Prostate gland (tissue), 2 donors: ENCODE measurements at regions not wholly inside any gene's neighbourhood (a gene's known extent, or its start where the extent isn't known, plus 50 kb on each side); places are given as distances from the start of the nearest gene placed in this dataset.

Experiments
- DNase-seq: peaks from one replicate; pipeline ENCODE4 v3.0.0-alpha.2; 2019; ENCODE audit warnings: low spot score
- H3K27ac ChIP-seq, 2 donors: fragments of 200-600 bp; sonication (generic); 2 replicates each; pipeline ENCODE4 v1.5.1; 2017 to 2019
- H3K27me3 ChIP-seq: fragments of 200-600 bp; sonication (generic); replicated peaks from 2 replicates; pipeline ENCODE4 v1.5.1; 2019; ENCODE audit not compliant: insufficient read depth
- H3K36me3 ChIP-seq, 2 donors: fragments of 200-600 bp; sonication (generic); 1 replicate in 1 of 2; 2 replicates in 1 of 2; pipeline versions ENCODE4 v1.5.1 to v1.8.1; 2017 to 2019
- H3K4me1 ChIP-seq: fragments of 200-600 bp; sonication (generic); replicated peaks from 2 replicates; pipeline ENCODE4 v1.5.1; 2019
- H3K4me3 ChIP-seq, 2 donors: fragments of 200-600 bp; sonication (generic); 2 replicates each; pipeline ENCODE4 v1.5.1; 2017 to 2019
- H3K9me3 ChIP-seq: fragments of 200-600 bp; sonication (generic); 2 replicates; pipeline ENCODE4 v1.5.1; 2017
- CTCF ChIP-seq, 4 experiments: fragments of 200-600 bp in 2 of 4; fragments of 450-650 bp in 2 of 4; sonication (generic) in 2 of 4; IDR thresholded peaks; 1 replicate in 3 of 4; 2 replicates in 1 of 4; pipeline ENCODE4 v1.5.1; 2016 to 2019; ENCODE audit warnings: antibody characterized with exemption in 4 of 4, mild to moderate bottlenecking in 2 of 4, moderate library complexity in 2 of 4
- POLR2A ChIP-seq: fragments of 450-650 bp; IDR thresholded peaks from one replicate; pipeline ENCODE4 v1.6.1; 2016; ENCODE audit warnings: antibody characterized with exemption, mild to moderate bottlenecking
- POLR2AphosphoS5 ChIP-seq: sonication (generic); formaldehyde crosslinking; IDR thresholded peaks from one replicate; pipeline ENCODE4 v1.6.1; 2017; ENCODE audit warnings: antibody characterized with exemption
- WGBS: methylation state at CpG from one replicate; pipeline ENCODE4 v1.1.5; 2018; 5-methylcytosine and 5-hydroxymethylcytosine counted together
- intact Hi-C: fragments of 100-400 bp; cut with DNase I; formaldehyde crosslinking; loops from one replicate; pipeline ENCODE4 v1.14.2; 2022

GRCh38 chr20:39095870-39096269 is 133.7 kb downstream of the DHX35 start:
- Histone ChIP-seq H3K4me3 (no peak overlapping the region), H3K9me3 (no peaks in the 10 kb centered on the region), H3K27ac (no peak overlapping the region), H3K27me3 (no peaks in the 10 kb centered on the region), H3K4me1 (no peaks in the 10 kb centered on the region), H3K36me3 (no peaks in the 10 kb centered on the region)
- 93% methylated on average over 1 of the region's 1 CpG for WGBS
- DNase-seq: no peak
- TF ChIP-seq POLR2A (no peak), POLR2AphosphoS5 (no peak), CTCF (IDR thresholded peaks at IDR 0.05) (no peak)
- intact Hi-C loops: no loop called here

GRCh38 chr20:39094391-39094790 is 132.2 kb downstream of the DHX35 start:
- no peaks in the 10 kb centered on the region for H3K4me1 ChIP-seq
- TF ChIP-seq POLR2AphosphoS5: no peak
- no peak for TF ChIP-seq POLR2A
- no peak for TF ChIP-seq CTCF (IDR thresholded peaks at IDR 0.05)
- WGBS: 89% methylated on average over 1 of the region's 1 CpG
- H3K36me3 ChIP-seq: no peaks in the 10 kb centered on the region
- H3K4me3 ChIP-seq: no peak overlapping the region
- intact Hi-C loops: no loop called here
- no peaks in the 10 kb centered on the region for H3K9me3 ChIP-seq
- H3K27me3 ChIP-seq: no peaks in the 10 kb centered on the region
- H3K27ac ChIP-seq: no peak overlapping the region
- DNase-seq: no peak

- H3K9me3 ChIP-seq: no peaks in the 10 kb centered on the region
- H3K4me3 ChIP-seq: no peak overlapping the region
- H3K4me1 ChIP-seq: no peaks in the 10 kb centered on the region
- intact Hi-C loops: no loop called here
- WGBS: 80% methylated on average over 3 of the region's 3 CpGs
- no peak for DNase-seq
- no peak for TF ChIP-seq POLR2AphosphoS5
- no peak for TF ChIP-seq POLR2A
- no peak for TF ChIP-seq CTCF (IDR thresholded peaks at IDR 0.05)
- no peak overlapping the region for H3K27ac ChIP-seq
- no peaks in the 10 kb centered on the region for H3K27me3 ChIP-seq
- no peaks in the 10 kb centered on the region for H3K36me3 ChIP-seq
Observed at GRCh38 chr20:39092733-39093410, 130.7 kb downstream of the DHX35 start.

- TF ChIP-seq CTCF (IDR thresholded peaks at IDR 0.05) (no peak), POLR2AphosphoS5 (no peak), POLR2A (no peak)
- 17% methylated on average over 5 of the region's 5 CpGs for WGBS
Observed at GRCh38 chr20:39090906-39091305, 128.8 kb downstream of the DHX35 start.

GRCh38 chr20:39089797-39090196 is 127.7 kb downstream of the DHX35 start:
- Histone ChIP-seq H3K9me3 (no peaks in the 10 kb centered on the region), H3K4me1 (no peaks in the 10 kb centered on the region), H3K4me3 (no peak overlapping the region), H3K36me3 (no peaks in the 10 kb centered on the region), H3K27me3 (no peaks in the 10 kb centered on the region), H3K27ac (no peak overlapping the region)
- no peak for TF ChIP-seq POLR2A
- no peak for TF ChIP-seq CTCF (IDR thresholded peaks at IDR 0.05)
- TF ChIP-seq POLR2AphosphoS5: no peak
- intact Hi-C loops: no loop called here
- 52% methylated on average over 1 of the region's 1 CpG for WGBS
- DNase-seq: no peak

More at GRCh38 chr20:39090906-39091305, 128.8 kb downstream of the DHX35 start:
- intact Hi-C loops: no loop called here
- no peaks in the 10 kb centered on the region for H3K9me3 ChIP-seq
- no peak overlapping the region for H3K4me3 ChIP-seq
- no peaks in the 10 kb centered on the region for H3K27me3 ChIP-seq
- H3K27ac ChIP-seq: no peak overlapping the region
- no peaks in the 10 kb centered on the region for H3K36me3 ChIP-seq
- no peak for DNase-seq
- H3K4me1 ChIP-seq: no peaks in the 10 kb centered on the region
